GM20431 (cell line): ENCODE measurements at regions not wholly inside any gene's neighbourhood (a gene's known extent, or its start where the extent isn't known, plus 50 kb on each side); places are given as distances from the start of the nearest gene placed in this dataset.
"Not testable (repeated sequence)": the region's sequence is repeated elsewhere in the genome, so short reads cannot be mapped to it uniquely, and the experiment has no call there.

Experiments used
- in situ Hi-C: fragments of 300-500 bp; cut with MseI, MboI; formaldehyde crosslinking; loops from one replicate; pipeline ENCODE4 v1.15.0; 2020; ENCODE audit warnings: low sequenced_read_pairs; ENCODE audit not compliant: unreplicated experiment

DNA sequence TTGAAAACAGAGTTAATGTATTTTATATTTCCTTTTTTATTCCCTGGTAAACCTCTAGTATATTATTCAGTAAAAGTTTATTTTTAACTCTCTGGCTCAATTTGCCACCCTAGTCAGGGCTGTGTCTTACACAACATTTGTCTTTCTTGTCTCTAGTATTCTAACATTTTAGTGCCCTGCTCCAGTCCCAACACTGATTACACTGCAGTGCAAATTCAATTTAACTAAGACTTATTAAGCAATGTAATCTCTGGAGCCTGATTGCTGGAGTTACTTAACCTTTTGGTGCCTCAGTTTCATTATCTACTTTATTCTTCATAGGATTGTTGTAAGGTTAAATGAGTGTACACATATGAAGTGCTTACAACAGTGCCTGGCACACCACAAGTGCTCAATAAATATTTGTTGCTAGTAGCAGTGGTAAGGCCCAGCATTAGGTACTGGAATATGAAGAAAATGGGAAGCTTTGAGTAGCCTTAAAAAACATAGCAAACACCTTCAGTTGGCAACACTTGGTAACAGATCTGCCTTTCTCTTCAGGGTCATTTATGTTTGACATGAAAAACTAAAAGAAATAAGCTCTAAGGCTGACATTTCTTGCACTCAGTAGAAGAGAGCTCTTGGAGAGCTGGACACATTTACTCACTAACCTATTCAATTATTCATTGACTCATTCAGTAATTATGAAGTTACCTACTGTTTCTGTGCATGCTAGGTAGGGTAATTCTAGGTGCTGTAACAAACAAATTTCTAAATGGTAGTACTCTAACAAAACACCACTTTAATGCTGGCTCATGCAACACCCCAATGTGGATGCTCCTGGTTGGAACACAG lies 364.5 kb upstream of the EPHA3 start:
- in situ Hi-C loops = no loop called here

DNA sequence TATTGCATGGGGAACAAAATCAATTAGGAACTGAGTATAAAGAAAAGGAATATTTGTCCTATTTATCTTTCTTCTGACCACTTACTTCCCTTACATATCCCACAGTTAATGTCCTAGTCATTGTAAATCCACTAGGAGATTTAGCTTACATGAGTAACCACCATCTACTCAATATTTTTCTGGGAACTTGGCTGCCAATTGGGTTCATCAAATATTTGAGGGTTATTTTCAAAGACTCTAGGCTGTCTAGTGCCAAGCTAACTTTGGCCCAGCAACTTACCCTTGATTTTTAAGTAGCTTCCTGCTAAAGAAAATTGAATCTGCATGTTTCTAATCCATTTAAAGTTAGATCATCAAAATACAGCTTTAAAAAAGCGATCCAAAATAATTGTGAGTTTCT lies 362.5 kb upstream of the EPHA3 start:
- in situ Hi-C loops = no loop called here

DNA sequence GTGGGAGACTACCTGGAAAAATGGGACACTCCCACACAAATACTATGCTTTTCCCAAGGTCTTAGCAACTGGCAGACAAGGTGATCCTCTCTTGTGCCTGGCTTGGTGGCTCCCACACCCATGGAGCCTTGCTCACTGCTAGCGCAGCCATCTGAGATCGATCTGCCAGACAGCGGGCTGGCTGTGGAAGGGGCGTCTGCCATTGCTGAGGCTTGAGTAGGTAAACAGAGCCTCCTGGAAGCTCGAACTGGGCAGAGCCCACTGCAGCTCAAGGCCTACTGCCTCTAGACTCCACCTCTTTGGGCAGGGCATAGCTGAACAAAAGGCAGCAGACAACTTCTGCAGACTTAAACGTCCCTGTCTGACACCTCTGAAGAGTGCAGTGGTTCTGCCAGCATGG lies 360.3 kb upstream of the EPHA3 start:
- in situ Hi-C loops = not testable (repeated sequence)

DNA sequence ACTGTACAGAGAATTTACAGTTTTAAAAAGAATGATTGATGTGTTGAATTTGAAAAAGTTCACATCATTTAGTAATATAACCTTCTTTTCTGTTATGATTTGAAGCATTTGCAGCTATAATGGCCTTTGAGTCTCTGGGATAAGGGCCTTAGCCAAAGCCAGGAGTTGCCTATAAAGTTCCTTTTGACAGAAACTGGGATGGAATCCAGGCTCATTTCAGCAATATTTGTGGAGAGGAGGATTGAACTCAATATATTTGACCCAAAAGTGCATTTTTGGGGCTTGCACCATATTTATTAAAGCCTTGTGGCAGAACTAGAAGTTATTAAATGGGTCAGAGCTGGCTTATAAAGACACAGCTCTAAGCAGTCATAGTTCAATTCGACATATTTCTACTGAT lies 348.7 kb upstream of the EPHA3 start:
- in situ Hi-C loops = no loop called here

DNA sequence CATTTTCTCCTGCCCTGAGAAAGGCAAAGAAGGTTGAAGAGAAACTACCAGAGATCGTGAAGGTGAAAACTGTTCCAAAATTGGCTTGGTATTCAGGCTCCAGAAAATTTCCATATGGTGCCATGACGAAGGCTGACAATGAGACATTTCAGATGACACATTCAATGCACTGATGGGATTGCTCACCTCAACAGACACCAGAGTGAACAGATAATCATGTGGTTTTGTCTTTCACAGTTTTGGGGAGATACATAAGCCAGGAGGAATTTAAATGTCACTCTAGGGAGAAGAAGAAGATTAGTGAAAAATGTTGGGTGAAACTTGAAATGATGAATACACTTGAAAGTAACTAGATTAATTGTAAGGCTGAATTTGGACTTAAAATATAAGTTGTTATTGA lies 339.7 kb upstream of the EPHA3 start:
- in situ Hi-C loops = no loop called here

DNA sequence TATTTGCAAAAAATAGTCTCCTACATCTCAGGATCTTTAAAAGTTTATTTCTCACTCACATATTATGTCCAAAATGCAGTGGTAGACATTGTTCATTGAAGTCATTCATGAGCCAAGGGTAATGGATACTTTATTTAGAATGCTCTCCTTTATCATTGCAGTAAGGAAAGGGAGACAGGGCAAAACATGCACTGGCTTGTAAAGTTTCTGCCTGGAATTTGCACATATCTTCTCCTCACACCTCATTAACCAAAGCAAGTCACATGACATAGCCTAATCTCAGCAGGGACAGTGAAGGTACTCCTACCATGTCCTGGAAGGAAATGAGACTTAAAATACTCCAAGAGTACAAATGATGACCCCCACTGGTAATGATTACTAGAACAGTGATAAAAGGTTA lies 333.7 kb upstream of the EPHA3 start:
- in situ Hi-C loops = no loop called here

DNA sequence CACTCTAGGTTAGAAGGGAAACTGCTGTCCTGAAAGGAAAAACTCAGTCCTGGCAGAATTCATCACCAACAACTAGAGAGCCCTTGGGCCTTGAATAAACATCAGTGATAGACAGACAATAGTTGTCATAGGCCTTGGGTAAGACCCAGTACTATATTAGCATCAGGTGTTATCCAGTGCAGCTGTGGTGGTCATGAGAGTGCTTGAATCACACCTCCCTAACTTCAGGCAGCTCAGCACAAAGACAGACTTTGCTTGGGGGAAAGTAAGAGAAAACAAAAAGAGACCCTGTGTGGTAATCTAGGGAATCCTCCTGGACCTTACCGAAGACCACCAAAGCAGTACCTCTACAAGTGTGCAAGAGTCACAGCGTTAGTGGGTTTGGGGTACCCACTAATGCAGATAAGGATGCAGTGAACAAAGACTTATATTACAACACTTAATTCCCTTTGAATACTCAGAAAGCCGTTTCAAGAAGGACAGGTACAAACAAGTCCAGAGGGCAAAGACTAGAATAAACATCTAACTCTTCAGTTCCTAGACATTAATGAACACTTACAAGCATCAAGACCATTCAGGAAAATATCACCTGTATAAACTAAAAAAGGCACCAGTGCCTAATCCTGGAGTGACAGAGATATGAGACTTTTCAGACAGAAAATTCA lies 332.3 kb upstream of the EPHA3 start:
- in situ Hi-C loops = no loop called here

DNA sequence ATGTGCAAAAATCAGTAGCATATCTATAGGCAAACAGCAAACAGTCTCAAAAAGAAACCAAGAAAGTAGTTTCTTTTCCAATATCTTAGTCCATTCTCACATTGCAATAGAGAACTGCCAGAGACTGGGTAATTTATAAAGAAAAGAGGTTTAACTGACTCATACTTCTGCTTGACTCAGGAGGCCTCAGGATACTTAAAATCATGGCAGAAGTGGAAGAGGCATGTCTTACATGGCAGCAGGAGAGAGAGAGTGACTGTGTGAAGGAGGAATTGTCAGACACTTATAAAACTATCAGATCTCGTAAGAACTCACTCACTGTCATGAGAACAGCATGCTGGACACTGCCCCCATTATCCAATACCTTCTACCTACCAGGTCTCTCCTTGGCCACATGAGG lies 327.9 kb upstream of the EPHA3 start:
- in situ Hi-C loops = no loop called here

DNA sequence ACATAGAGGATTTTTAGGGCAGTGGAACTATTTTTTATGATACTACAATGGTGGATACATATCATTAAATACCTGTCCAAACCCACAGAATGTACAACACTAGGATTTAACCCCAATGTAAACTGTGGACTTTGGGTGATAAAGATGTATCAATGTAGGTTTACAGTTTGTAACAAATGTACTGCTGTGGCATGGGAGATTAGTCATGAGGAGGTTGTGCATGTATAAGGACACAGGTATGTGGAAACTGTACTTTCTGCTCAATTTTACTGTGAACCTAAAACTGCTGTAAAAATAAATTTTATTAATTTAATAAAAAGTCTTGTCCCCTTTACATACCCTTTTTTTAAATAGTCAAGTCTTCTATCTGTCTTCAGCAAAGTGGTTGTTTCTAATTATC lies 322.5 kb upstream of the EPHA3 start:
- in situ Hi-C loops = no loop called here

DNA sequence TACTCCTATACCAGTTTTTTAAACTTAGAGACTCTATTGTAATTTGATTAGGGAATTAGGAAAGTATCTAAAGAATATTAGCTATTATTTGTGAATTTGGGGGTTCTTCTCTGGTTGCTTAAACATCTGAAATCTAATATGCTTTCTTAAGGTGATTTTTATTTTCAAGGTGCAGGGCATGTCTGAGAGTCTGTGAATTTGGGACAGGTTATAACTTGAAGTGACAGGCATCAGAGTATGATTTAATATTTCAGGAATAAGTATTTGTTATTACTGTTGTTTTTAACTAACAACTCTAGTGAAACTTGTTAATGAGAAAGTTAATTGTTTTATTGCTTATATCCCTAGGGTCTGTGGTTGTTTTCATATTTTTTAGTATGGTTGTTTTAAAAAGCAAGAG lies 321.6 kb upstream of the EPHA3 start:
- in situ Hi-C loops = no loop called here

DNA sequence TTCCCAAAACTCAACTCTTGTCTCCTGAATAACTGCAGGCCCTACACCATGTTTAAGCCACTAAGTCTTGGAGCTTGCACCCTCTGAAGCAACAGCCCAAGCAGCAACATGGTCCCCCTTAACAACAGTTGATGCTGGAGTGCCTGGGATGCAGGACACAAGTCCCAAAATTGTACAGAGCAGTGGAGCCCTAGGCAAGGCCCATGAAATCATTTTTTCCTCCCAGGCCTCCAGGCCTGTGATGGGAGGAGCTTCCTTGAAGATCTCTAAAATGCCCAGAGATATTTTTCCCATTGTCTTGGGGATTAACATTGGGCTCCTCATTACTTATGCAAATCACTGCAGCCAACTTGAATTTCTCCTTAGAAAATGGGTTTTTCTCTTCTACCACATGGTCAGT lies 311.9 kb upstream of the EPHA3 start:
- in situ Hi-C loops = no loop called here

DNA sequence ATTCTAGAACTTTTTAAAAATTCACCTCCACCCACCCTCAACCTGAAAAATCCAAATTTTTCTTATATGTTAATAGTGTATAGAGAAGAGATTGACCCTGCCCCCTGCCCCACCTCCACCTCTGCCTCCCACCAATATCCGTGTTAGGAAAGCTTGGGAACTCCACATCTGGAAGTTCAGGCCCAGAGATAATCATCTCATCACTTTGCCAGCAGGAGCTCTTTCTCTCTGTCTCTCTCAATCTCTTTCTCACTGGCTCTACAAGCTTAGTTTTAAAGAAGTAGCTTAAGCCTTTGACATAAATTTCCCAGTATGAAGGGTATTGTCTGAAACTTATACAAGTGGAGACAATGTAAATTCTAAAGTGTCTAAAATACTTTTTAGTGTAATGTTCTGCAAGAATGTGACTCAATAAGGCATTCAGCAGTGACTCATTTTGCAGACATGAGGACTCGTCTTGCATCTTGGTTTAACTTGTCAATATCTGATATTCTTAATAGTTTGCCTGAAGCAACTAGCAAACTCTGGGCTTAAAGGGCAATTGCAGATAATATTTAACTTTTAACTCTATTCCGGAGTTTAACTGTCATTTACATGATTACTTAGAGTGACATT lies 299.8 kb upstream of the EPHA3 start:
- in situ Hi-C loops = no loop called here

DNA sequence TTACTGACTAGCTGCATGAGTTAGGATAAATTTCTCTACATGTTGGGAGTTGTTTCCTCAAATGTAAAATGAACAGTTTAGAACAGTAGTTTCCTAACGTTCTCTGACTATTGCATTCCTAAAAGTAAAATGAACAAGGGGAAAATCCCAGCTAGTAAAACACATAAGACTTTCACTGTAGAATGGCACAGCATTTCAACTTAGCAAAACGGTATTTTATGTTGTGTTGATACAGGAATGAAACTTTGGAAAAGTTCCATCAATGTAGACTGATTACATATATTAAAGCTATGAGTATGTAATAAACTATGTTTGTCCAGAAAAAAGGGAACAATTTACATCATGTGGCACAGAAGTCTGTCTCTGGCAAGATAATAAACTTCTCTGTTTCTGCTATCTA lies 297.4 kb upstream of the EPHA3 start:
- in situ Hi-C loops = no loop called here

DNA sequence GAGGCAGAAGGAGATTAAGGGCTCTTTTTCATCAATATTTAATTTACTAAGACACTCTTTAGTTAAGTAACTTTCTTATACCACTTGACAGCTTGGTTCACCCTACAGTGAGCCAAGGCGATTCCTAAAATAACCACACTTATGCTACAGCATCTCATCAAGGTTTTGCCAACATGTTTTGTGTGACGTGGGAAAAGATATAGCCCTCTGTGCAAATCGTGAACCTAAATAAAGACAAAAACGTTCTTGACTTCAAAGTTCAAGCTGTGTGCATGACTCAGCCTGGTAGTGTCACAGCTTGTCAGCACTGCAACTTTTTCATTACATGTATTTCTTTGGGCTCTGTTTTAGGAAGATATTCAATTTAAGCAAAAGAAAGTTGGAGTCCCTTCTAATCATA lies 297.0 kb upstream of the EPHA3 start:
- in situ Hi-C loops = no loop called here

DNA sequence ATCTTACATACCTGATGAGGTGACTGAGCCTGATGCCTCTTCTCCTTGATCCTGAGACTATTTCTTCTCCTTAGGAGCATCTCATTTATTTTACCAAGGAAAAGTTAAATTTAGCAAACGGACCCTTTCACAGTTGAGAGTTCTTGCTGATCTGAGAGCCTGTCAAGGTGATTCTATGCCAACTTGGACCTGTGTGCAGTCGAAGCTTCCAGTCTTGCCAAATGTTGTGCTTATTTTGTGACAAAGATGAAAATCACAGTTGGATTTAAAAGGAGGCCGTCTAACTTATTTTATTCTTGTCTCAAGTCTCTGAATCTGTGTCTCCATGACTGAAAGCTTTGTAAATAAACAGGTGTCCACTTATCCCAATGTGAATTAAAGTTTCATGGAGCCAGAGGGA lies 296.3 kb upstream of the EPHA3 start:
- in situ Hi-C loops = no loop called here

DNA sequence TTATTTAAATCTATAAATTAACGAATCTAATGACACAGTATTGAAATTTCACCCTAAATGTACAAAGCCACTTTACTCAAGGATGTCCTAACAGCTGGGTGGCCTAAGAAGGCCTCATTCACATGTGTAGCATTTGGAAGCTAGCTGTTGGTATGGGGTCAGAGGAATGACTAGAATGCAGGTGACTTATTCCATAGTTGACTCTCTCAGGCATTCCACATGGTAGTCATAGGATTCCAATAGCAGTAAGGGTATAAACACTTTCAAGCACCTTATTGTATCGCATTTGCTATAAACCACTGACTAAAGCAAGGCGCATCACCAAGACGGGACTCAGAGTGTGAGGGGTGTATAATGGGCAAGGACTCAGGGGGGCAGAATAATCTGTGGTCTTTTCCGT lies 294.8 kb upstream of the EPHA3 start:
- in situ Hi-C loops = no loop called here

DNA sequence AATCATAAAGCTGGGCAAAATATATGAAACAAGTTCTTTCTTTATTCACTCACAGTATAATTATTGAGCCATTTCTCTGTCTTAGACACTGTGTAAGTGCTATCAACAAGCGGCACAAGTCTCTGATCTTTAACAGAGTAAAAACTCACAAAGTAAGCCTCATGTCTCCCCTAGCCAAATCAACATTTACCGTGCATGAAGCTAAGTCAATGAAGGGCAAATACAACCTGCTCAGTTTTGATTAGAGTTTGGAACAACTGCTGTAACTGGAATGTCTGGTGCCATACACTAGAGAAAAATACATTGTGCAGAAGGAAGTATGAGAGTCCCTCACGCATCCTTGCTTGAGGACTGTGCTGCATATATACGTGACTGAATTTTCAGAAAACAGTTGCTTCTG lies 291.0 kb upstream of the EPHA3 start:
- in situ Hi-C loops = no loop called here

DNA sequence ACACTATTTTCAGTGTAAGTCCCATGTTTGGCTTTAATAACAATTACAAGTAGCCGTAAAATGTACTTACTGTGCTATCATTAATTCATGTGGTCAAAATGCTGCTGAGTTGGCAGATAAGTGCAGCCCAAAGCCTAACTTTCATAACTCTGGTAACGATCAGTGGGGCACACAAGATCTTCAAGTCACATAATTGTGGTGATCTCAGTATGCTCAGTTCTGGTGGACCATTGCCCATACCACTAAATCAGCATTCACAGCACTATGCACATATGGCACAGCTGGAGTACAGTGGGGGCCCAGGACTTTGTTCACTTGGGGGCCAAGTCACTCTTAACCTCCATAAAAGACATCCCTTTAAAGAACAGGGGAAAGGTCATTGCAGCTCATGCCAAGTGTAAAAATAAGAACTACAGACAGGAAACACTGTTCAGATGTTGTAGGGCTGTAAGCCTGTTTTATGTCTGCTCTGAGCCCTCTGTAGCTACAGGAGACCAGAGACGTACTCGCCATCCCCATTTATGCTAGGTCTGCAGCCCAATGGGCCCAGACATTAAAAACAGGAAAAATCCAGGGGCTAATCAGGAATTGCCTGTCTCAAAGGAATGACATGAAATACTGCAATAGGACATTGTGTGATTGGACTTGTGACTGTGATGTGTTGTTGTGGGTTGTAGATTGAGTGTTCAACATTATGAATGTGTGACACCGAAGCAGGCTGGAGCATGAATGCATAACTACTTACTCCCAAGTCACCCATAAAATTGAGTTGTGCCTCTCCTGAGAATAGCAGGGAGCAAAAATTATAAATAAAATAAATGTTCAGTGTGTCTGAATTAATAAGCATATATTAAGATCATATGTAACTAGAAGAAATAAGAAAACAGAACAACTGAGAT lies 282.5 kb upstream of the EPHA3 start:
- in situ Hi-C loops = no loop called here

DNA sequence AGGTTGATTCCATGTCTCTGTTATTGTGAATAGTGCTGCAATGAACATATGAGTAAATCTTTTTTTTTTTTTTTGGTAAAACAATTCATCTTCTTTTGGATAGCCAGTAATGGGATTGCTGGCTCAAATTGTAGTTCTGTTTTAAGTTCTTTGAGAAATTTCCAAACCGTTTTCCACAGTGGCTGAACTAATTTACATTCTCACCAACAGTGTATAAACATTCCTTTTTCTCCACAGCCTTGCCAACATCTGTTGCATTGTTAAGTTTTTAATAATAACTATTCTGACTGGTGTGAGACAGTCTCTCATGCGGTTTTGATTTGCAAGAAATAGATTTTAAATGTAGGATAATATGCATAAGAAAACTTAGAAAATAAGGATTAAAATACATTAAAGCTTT lies 279.0 kb upstream of the EPHA3 start:
- in situ Hi-C loops = no loop called here

DNA sequence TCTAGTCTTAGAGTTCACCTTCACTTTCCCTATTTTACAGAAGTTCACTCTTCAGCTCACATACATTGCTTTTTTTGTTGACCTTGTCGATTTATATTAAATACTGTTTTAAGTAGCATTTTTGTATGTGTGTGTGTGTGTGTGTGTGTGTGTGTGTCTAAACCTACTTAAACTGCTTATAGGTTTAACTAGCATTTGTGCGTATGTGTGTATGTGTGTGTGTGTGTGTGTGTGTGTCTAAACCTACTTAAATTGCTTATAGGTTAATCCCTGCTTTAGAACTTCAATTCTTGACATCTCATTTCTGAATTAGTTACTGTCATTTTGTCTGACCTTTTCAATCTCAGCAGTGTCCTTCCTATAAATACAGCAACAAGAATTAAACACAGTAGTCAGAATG lies 254.8 kb upstream of the EPHA3 start:
- in situ Hi-C loops = no loop called here

DNA sequence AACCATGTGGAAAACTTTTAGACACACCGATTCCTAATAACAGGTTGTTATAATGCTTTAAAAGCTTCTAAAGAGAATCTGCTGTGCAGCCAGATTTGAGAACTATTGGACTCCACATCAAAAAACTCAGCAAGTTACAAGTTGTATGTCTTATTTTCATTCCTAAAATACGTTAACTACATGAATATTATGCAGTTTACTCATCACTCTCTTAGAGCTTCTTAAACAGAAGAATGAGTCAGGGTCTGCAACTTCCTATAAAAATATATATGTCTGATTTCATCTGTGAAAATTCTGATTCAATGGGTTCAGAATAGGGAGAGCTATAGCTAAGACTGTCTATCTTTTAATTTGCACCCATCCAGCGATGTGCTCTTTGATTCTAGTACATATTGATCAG lies 244.2 kb upstream of the EPHA3 start:
- in situ Hi-C loops = no loop called here
